Stimulated activated CD4-positive, alpha-beta T cell treated with anti-CD3 and anti-CD28 coated beads, Interleukin-15, amount 100 ng/mL, for 48 hours (primary cell): ENCODE measurements at regions not wholly inside any gene's neighbourhood (a gene's known extent, or its start where the extent isn't known, plus 50 kb on each side); places are given as distances from the start of the nearest gene placed in this dataset.
A peak's percentile ranks its signal among the peaks of the same experiment; 100 is the strongest.

Source experiments
- DNase-seq, 2 donors: peaks; one replicate each; pipeline ENCODE4 v3.0.0-alpha.2; 2020; ENCODE audit warnings: low read depth in 2 of 2

GRCh38 chr2:12416600-12416999 is 300.1 kb upstream of the TRIB2 start:
- peak; percentile 21 to 22 for DNase-seq

DNA sequence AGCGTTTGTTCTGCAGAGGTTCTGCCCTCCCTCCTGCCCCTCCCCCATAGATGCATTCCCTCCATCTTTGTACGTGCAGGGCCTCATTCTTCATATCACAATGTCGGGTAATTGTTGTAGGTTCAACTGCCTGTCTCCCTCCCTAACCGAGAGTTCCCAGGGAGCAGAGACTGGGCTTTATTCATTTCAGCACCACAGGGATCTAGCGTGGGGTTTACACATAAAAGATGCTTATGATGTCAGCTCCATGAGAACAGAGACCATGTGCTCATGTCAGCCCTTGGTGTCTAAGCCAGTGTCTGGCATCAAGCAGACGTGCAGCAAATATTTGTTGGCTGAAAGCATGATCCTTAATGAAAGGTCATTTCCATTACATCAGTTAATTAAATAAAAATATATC is 298.9 kb upstream of the TRIB2 start:
- DNase-seq = no peak

DNA sequence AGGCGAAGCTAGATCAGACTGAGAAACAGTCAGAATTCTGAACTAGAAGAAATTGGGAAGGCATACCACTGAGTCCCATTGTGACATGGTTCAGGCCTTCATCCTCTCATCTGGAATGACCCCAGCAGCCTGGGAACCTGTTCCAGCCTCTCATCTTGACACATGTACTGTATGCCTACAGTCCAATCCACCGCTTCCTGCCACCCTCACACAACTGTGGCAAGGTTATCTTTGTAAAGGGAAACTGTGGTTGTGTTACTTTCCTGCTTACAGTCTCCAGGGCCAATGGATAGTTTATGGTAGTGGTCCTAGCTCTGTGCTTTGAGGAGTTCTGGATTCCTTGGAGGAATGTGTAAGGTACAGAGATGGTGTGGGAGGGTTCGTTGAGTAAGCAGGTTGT is 296.9 kb upstream of the TRIB2 start:
- no peak for DNase-seq

DNA sequence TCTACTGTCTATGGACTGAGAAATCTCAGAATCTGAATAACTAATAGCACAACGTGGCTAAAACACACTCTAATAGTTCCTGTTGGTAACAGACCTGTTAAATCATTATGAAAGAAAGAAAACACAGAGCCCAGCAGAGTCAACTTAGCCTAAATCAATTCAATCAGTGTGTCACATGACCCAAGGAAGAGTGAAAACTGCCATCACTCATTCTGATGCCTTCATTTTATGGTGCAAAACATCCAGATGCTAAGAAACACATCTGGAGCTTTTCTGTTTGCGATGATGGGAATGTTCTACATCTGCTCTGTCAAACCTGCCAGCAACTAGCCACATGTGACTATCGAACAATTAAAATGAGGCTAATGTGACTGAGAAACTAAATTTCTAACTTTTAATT is 295.7 kb upstream of the TRIB2 start:
- DNase-seq = no peak

DNA sequence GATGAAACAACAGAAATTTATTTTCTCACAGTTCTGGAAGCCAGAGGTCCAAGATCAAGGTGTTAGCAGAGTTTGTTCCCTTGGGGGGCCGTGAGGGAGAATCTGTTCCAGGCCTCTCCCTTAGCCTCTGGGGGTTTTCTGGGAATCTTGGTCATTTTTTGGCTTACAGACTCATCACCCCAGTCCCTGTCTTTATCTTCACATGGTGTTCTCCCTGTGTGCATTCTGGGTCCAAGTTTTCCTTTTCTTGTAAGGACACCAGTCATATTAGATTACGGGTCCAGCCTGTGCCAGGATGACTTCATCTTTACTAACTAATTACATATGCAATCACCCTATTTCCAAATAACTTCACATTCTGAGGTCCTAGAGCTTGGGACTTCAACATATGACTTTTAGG is 292.5 kb upstream of the TRIB2 start:
- no peak for DNase-seq

DNA sequence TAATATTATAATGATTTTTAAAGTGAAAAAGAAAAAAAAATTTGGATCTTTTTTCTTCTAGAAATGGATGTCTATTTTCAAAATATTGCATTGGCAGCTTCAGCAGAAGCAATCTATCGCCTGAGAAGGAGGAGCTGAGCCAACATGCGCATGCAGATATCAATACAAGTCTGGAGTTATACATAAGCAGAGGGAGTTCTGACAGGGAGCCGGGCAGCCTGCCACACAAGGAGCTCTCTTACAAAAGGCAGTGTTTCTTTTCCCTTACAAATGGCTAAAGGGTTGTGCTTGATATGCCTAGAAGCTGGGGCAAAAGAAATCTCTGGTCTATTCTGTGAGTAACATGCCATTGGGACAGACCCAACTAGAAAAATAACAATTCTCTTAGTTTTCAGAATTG is 291.9 kb upstream of the TRIB2 start:
- DNase-seq = no peak

GRCh38 chr2:12428324-12428723 is 288.4 kb upstream of the TRIB2 start:
- DNase-seq = no peak

GRCh38 chr2:12428786-12429185 is 287.9 kb upstream of the TRIB2 start:
- DNase-seq = no peak

DNA sequence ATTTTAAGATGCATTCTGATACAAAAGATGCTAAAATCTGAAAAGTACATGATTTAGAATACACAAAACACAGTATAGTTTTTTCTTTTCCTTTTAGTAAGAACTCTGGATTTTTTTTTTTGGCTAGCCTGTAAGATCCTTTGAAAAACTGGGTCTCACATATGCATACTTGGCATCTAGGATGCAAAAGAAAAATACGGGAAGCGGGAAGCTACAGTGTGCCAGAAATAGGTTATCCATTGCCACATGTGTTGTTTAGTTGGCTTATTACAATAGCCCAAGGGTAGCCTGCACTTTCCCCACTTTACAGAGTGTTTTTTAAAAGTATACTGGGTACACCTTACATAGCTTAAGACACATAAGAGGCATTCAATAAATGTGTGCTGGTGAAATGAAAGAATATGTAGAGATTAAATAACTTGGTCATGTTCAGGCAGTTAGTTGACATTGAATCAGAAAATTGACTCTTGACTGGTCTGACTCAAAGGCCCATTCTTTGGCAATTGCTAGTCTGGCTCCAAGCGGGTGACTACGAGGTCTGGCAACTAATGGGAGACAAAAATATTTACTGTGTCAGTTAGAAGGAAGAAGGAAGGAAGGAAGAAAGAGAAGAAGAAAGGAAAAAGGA is 286.8 kb upstream of the TRIB2 start:
- DNase-seq = no peak

- peak; percentile 17 to 23 for DNase-seq
These were observed 286.2 kb upstream of the TRIB2 start for GRCh38 chr2:12430407-12431133.

DNA sequence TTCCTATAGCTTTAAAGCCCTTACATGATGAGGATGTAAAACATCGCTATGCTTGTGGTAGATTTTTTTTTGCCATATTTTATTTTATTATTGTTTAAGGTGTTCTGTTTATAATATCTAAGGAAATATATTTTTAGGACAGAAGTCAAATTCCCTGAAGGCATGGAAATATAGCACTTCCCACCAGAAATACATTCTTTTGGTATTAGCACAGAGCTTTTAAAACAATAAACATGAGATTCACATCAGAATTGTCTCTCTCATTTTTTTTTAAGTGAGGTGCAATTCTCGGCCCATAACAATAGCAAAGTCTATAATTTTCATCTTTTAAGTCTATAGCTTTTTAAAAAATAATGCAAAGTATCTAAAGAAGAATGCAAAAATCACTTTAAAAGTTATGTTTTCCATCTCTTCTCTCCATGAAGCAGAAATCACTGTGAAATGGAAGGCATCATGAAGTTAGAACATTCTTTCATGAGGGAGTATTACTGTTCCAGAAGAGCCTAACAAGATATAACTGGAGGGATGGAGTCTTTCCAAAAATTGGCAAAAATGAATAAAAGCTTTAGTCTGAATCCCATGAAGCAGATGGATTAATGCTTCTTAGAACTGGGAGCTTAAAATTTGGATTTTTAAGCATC is 283.6 kb upstream of the TRIB2 start:
- DNase-seq = no peak

GRCh38 chr2:12433626-12433990 is 283.1 kb upstream of the TRIB2 start:
- DNase-seq = no peak

GRCh38 chr2:12434630-12435098 is 282.1 kb upstream of the TRIB2 start:
- DNase-seq = no peak

DNA sequence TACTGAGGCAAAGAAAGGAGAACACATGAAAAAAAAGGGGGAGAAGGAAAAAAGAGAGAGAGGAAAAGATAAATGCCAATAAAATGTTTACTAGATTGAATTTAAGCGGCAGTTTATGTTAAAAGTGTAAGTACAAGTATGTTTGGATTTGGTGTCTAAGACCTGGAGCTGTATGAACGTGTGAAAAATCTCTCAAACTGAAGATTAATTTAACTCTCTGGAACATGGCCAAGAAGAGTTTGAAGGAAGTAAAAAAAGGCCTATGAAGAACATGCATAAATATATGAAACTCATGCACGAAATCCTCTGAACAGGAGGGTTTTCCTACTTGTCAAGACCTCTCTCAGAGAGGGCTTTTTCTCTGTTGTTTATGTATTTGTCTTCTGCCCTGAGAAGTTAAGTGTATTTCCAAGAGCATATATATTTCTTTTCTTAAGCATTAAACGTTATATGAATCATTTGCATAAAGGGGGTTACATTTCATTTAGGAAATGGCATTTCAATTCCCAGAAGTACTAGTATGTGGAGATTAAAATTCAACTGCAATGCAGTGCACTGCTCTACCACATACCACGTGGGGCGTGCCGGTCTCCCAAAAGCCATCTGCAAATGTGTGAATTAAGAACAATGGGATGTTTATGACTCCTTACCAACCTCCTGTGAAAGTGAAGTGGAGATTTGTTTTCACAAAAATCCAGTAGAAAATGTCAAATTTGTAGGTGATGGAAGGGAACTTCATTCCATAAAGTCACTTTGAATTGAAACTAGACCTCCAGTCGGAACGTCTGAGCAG is 281.1 kb upstream of the TRIB2 start:
- no peak for DNase-seq

- no peak for DNase-seq
These were observed 280.3 kb upstream of the TRIB2 start for GRCh38 chr2:12436483-12436882.

DNA sequence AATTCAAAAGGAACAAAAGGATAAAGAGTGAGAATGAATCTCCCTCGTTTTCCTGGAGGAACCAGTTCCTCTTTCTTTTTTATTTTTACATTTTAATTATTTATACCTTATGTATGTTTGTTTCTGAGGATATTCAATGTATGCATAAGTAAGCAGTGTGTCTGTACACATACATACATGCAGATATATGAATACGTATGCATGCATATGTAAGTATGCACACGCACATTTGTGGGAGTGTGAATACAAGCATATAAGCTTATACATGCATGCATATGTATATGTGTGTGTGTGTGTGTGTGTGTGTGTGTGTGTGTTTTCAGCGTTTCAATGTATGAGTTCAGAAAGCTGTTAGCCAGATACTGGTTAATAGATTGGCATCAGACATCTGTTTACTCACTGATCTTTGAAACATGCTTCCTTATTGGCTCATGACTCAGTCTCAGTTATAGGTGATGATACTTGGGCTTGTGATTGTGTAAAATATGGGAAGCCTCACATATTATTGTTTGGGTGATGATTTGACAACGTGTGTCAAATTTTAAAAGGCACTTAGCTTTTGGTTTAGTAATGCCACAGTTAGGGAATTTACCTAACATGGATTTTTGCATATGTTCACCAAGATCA is 279.7 kb upstream of the TRIB2 start:
- DNase-seq = no peak

DNA sequence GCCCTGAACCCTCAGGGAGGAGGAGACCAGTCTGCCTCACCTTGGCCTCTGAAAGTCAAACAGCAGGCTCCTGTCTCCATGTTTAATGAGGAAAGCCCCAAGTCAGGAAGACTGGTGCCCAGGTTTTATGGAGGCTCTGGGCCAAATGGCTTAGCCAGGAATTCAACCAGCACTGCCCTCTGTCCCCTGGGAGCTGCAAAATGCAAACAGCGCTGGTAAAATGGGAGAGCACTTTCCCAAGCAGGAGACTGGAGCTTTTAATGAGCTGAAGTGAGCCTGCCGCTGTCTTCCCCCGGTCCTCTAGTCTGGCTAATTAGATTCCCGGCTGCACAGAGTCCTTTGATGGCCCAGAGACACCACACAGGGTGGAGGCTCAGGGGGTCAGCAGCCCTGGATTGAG is 276.0 kb upstream of the TRIB2 start:
- DNase-seq = no peak

DNA sequence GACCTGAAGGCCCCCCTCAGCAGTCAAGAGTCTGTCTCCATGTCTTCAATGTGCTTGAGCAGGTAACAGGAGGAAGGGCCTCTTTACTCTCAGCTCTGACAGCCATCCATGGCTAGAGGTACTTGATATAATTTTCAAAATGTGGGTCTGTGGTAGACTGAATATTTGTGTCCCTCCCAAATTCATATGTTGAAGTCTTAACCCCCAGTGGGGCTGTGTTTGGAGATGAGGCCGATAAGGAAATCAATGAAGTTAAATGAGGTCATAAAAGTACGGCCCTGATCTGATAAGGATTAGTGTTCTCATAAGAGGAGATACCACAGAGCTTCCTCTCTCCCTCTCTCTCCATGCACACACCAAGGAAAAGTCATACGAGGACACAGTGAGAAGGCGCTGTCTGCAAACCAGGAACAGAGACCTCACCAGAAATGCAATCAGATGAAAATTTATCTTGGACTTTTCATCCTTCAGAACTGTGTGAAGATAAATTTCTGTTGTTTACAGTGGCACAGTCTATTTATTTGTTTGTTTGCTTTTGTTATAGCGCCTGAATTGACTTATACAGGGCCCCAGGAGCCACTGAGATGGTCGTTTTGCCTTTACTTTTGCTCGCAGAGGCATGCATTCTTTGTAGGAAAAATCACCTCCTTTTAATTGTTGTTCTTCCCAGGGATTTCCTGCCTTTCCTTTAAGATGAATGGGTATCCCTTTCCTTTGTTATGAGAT is 274.8 kb upstream of the TRIB2 start:
- DNase-seq = no peak

DNA sequence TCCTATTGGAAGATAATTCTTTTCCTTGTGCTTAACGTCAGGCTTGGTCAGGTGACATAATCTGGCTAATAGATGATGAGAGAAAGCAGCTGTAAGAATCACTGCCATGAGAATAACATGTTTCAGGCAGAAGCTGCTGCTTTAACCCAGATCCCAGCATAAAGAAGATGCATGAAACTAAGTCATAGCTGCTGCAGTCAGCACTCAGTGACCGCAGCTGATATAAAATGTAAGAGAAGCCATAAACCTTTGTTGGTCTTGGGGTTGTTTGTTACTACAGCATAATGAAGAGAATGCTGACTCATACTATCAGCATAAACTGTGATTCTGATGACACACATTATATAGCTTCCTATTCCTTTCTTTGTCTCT is 274.3 kb upstream of the TRIB2 start:
- no peak for DNase-seq

DNA sequence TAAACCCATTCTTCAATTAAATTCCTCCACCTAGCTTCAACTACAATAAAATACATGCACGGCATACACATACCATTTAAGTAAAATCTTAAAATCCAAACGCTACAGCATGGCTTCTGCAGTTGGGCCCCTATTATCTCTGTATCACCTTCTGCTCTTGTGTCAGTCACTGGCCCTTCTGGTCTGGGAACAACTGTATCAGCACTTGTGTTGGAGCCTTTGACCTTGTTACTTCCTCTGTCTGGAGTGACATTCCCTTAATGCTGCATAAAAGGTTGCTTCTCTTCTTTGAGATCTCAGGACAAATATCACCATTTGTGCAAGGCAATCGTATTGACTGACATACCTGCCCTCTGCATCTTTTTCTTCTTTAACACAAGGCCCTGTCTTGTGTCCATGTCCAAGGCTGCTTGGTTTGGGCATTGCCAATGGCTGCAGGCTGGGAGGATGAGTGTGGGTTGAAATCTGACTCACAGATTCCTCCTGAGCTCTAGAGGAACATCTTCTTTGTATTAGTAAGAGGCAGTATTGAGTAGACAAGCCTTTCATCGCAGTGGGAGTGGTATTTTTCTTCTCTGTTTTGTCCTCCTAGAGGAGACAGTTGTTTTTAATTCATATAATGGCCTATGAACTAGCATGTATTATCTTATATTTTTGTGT is 267.8 kb upstream of the TRIB2 start:
- DNase-seq = peak in 1 of 2 donors; percentile 15

GRCh38 chr2:12451726-12452125 is 265.0 kb upstream of the TRIB2 start:
- no peak for DNase-seq
